Breast epithelium (tissue), 4 donors: ENCODE measurements at regions not wholly inside any gene's neighbourhood (a gene's known extent, or its start where the extent isn't known, plus 50 kb on each side); places are given as distances from the start of the nearest gene placed in this dataset.

Experiments used
- DNase-seq, 2 donors: peaks; one replicate each; pipeline ENCODE4 v3.0.0-alpha.2; 2019; ENCODE audit warnings: low spot score in 2 of 2
- H3K27ac ChIP-seq, 2 donors: fragments of 200-600 bp; sonication (generic) in 1 of 2; one replicate each; pipeline ENCODE4 v1.5.1; 2016 to 2019; ENCODE audit warnings: mild to moderate bottlenecking in 1 of 2
- H3K27me3 ChIP-seq, 2 donors: fragments of 200-600 bp; sonication (generic) in 1 of 2; one replicate each; pipeline versions ENCODE4 v1.5.1 to v1.6.0; 2017 to 2019; ENCODE audit warnings: control low read depth in 1 of 2, mild to moderate bottlenecking in 1 of 2
- H3K36me3 ChIP-seq: fragments of 200-600 bp; one replicate; pipeline ENCODE4 v1.5.1; 2019
- H3K4me1 ChIP-seq, 2 donors: fragments of 200-600 bp; sonication (generic); one replicate each; pipeline ENCODE4 v1.5.1; 2016 to 2019; ENCODE audit warnings: control low read depth in 1 of 2
- H3K4me3 ChIP-seq, 3 donors: fragments of 200-600 bp; sonication (generic); 1 replicate in 2 of 3; 2 replicates in 1 of 3; pipeline ENCODE4 v1.5.1; 2016 to 2019; ENCODE audit warnings: mild to moderate bottlenecking in 3 of 3, moderate library complexity in 2 of 3
- H3K9me3 ChIP-seq, 2 donors: fragments of 200-600 bp; sonication (generic) in 1 of 2; one replicate each; pipeline ENCODE4 v1.5.1; 2016 to 2019; ENCODE audit warnings: control low read depth in 1 of 2
- POLR2A ChIP-seq: fragments of 450-650 bp; IDR thresholded peaks from one replicate; pipeline ENCODE4 v1.6.1; 2016; ENCODE audit warnings: antibody characterized with exemption, mild to moderate bottlenecking, moderate library complexity
- POLR2AphosphoS5 ChIP-seq, 3 donors: sonication (generic); formaldehyde crosslinking; IDR thresholded peaks; one replicate each; pipeline ENCODE4 v1.6.1; 2017; ENCODE audit warnings: antibody characterized with exemption in 3 of 3
- intact Hi-C: fragments of 100-400 bp; cut with DNase I; formaldehyde crosslinking; loops from one replicate; pipeline ENCODE4 v1.15.1; 2023; ENCODE audit warnings: low total_unique reads
- TF ChIP-seq, protein P1 (sequence below), 3 donors: fragments of 450-650 bp; IDR thresholded peaks; one replicate each; pipeline ENCODE4 v1.5.1; 2016 to 2017; ENCODE audit warnings: antibody characterized with exemption in 3 of 3, mild to moderate bottlenecking in 3 of 3, moderate library complexity in 3 of 3

DNA sequence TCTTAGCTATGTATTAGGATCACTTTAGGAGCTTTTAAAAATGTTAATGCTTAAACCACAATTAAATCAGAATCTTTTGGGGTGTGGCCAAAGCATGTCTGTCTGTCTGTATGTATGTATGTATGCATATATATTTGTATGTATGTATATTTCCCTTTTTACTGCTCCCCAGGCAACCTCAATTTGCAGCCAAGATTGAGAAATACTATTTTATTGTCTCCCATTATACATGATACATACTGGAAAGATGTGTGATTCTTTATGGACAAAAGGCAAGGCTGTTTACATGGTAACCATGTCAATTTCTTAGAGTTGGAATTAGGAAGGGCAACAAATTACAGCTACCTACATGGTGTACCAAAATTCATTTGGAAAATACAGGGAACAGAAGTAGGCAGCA lies 783.6 kb downstream of the ETS1 start:
- Histone ChIP-seq H3K4me1 (no peaks in the 10 kb centered on the region), H3K9me3 (no peaks in the 10 kb centered on the region), H3K36me3 (no peaks in the 10 kb centered on the region), H3K27me3 (no peaks in the 10 kb centered on the region), H3K4me3 (no peak overlapping the region), H3K27ac (no peak overlapping the region)
- TF ChIP-seq, protein P1, sequence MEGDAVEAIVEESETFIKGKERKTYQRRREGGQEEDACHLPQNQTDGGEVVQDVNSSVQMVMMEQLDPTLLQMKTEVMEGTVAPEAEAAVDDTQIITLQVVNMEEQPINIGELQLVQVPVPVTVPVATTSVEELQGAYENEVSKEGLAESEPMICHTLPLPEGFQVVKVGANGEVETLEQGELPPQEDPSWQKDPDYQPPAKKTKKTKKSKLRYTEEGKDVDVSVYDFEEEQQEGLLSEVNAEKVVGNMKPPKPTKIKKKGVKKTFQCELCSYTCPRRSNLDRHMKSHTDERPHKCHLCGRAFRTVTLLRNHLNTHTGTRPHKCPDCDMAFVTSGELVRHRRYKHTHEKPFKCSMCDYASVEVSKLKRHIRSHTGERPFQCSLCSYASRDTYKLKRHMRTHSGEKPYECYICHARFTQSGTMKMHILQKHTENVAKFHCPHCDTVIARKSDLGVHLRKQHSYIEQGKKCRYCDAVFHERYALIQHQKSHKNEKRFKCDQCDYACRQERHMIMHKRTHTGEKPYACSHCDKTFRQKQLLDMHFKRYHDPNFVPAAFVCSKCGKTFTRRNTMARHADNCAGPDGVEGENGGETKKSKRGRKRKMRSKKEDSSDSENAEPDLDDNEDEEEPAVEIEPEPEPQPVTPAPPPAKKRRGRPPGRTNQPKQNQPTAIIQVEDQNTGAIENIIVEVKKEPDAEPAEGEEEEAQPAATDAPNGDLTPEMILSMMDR (IDR thresholded peaks at IDR 0.05), result no peak
- TF ChIP-seq POLR2AphosphoS5 (IDR thresholded peaks at IDR 0.05) (no peak), POLR2A (no peak)
- DNase-seq, result no peak
- intact Hi-C loops, result no loop called here

DNA sequence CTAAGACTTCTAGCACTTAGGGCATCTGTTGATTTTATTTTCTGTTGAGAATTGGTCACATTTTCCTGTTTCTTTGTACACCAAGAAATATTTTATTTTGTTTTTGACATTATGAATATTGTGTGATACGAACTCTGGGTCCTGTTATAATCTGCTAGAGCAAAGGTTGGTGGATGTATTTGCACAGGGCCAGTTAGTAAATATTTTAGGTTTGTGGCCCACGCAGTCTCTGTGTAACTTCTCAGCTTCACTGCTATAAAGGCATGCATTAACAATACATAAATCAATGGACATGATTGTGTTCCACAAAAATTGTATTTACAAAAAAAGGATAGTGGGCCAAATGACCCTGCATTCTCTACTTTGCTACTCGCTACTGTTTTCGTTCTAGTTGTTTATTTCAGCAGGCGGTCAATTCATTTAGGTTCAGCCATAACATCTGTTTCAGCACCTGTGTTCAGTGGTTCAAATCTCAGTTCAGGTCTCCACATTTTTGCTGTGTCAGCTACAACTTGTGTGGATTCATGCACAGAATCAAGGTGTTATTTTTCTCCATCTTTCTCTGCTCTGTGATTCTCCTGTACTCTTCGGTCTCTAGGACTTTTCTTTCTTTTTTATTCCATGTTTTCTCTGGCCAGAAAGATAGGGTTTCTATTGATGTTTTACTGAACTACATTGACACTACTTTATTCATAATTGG lies 786.2 kb downstream of the ETS1 start:
- Histone ChIP-seq H3K4me1 (no peaks in the 10 kb centered on the region), H3K9me3 (no peaks in the 10 kb centered on the region), H3K36me3 (no peaks in the 10 kb centered on the region), H3K27me3 (no peaks in the 10 kb centered on the region), H3K4me3 (no peak overlapping the region), H3K27ac (no peak overlapping the region)
- DNase-seq, result no peak
- TF ChIP-seq, protein P1 (IDR thresholded peaks at IDR 0.05), result no peak
- TF ChIP-seq POLR2AphosphoS5 (IDR thresholded peaks at IDR 0.05), result no peak
- intact Hi-C loops, result no loop called here

DNA sequence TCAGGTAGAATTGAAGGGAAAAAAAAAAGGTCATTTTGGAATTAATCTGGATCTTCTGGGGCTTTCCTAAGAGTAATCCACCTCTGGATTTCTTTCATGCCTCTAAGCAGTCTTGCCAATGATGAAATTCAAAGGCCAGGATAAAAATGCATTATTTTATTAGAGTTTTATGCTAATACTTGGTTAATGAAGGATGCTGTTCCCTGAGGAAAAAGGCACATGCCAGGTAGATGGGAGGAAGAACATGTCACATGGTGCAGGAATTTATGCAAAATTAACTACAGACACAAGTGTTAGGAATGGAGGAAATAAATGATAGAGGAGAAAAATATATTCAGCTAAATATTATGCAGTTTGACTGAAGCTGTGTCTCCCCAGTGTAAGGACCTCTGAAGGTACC lies 792.0 kb downstream of the ETS1 start:
- TF ChIP-seq, protein P1 (IDR thresholded peaks at IDR 0.05), result no peak
- Histone ChIP-seq H3K36me3 (no peaks in the 10 kb centered on the region), H3K27me3 (no peaks in the 10 kb centered on the region), H3K4me3 (no peak overlapping the region), H3K9me3 (no peaks in the 10 kb centered on the region), H3K27ac (no peak overlapping the region), H3K4me1 (no peaks in the 10 kb centered on the region)
- intact Hi-C loops, result no loop called here
- no peak for DNase-seq

DNA sequence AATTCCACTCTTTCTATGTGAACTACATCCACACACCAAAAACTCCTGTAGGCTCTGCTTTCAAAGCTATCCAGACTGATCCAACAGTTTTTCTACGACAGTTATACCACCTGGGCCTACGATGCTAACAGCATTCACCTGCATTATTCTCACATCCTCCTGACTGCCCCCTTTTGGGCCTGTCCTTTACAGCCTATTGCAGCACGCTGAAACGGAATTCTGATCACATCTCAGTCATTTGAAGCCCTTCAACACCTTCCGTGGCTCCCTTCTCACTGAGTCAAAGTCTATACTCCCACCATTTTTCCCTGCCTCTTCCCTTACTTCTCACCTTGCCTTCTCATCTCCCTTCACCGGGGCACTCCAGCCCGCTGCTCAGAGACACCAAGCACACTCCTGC lies 791.3 kb upstream of the KIRREL3 start:
- Histone ChIP-seq H3K9me3 (no peaks in the 10 kb centered on the region), H3K4me3 (no peak overlapping the region), H3K36me3 (no peaks in the 10 kb centered on the region), H3K27me3 (no peaks in the 10 kb centered on the region), H3K27ac (no peak overlapping the region), H3K4me1 (no peaks in the 10 kb centered on the region)
- no peak for DNase-seq
- TF ChIP-seq, protein P1 (IDR thresholded peaks at IDR 0.05), result no peak
- TF ChIP-seq POLR2A (no peak), POLR2AphosphoS5 (IDR thresholded peaks at IDR 0.05) (no peak)
- intact Hi-C loops, result no loop called here

GRCh38 chr11:127790592-127790991 lies 790.0 kb upstream of the KIRREL3 start:
- TF ChIP-seq, protein P1 (IDR thresholded peaks at IDR 0.05), result no peak
- TF ChIP-seq POLR2A (no peak), POLR2AphosphoS5 (IDR thresholded peaks at IDR 0.05) (no peak)
- H3K27ac ChIP-seq, result no peak overlapping the region
- DNase-seq, result no peak
- H3K4me1 ChIP-seq, result no peaks in the 10 kb centered on the region
- intact Hi-C loops, result no loop called here
- no peaks in the 10 kb centered on the region for H3K9me3 ChIP-seq
- H3K27me3 ChIP-seq, result no peaks in the 10 kb centered on the region
- no peak overlapping the region for H3K4me3 ChIP-seq
- H3K36me3 ChIP-seq, result no peaks in the 10 kb centered on the region
